Hematopoietic multipotent progenitor cell treated with erythropoietin and hydrocortisone succinate and interleukin-3 and kit ligand, for 6 days (in vitro differentiated cells): ENCODE measurements at regions not wholly inside any gene's neighbourhood (a gene's known extent, or its start where the extent isn't known, plus 50 kb on each side); places are given as distances from the start of the nearest gene placed in this dataset.

ENCODE experiments used
- DNase-seq: peaks from one replicate; pipeline ENCODE4 v3.0.0-alpha.2; 2015

GRCh38 chr3:23077126-23077525, 126.0 kb upstream of the UBE2E2 start:
- DNase-seq: no peak

- DNase-seq: no peak
These were observed 124.4 kb upstream of the UBE2E2 start for GRCh38 chr3:23078735-23079134.

- no peak for DNase-seq
These were observed 123.2 kb upstream of the UBE2E2 start for GRCh38 chr3:23079976-23080375.

- DNase-seq: no peak
These were observed 119.4 kb upstream of the UBE2E2 start for GRCh38 chr3:23083701-23084100.

- DNase-seq: no peak
These were observed 118.8 kb upstream of the UBE2E2 start for GRCh38 chr3:23084367-23084766.

GRCh38 chr3:23085261-23085660, 117.9 kb upstream of the UBE2E2 start:
- no peak for DNase-seq

GRCh38 chr3:23086331-23086730, 116.8 kb upstream of the UBE2E2 start:
- no peak for DNase-seq

GRCh38 chr3:23086831-23087230, 116.3 kb upstream of the UBE2E2 start:
- DNase-seq: no peak

- no peak for DNase-seq
These were observed 108.7 kb upstream of the UBE2E2 start for GRCh38 chr3:23094412-23094811.

- DNase-seq: no peak
These were observed 108.2 kb upstream of the UBE2E2 start for GRCh38 chr3:23094890-23095462.

- no peak for DNase-seq
These were observed 107.1 kb upstream of the UBE2E2 start for GRCh38 chr3:23096041-23096440.

GRCh38 chr3:23099021-23099420, 104.1 kb upstream of the UBE2E2 start:
- DNase-seq: no peak

GRCh38 chr3:23099677-23100076, 103.5 kb upstream of the UBE2E2 start:
- no peak for DNase-seq

GRCh38 chr3:23100106-23100505, 103.0 kb upstream of the UBE2E2 start:
- no peak for DNase-seq

- DNase-seq: no peak
These were observed 99.4 kb upstream of the UBE2E2 start for GRCh38 chr3:23103764-23104163.

GRCh38 chr3:23105048-23105447, 98.1 kb upstream of the UBE2E2 start:
- no peak for DNase-seq

GRCh38 chr3:23106666-23107065, 96.5 kb upstream of the UBE2E2 start:
- DNase-seq: no peak

GRCh38 chr3:23107221-23107620, 95.9 kb upstream of the UBE2E2 start:
- DNase-seq: no peak

GRCh38 chr3:23108451-23109057, 94.6 kb upstream of the UBE2E2 start:
- DNase-seq: peak; percentile 17

- DNase-seq: no peak
These were observed 91.8 kb upstream of the UBE2E2 start for GRCh38 chr3:23111286-23111685.

- DNase-seq: no peak
These were observed 91.3 kb upstream of the UBE2E2 start for GRCh38 chr3:23111797-23112196.

GRCh38 chr3:23112491-23112890, 90.6 kb upstream of the UBE2E2 start:
- DNase-seq: peak; percentile 4

- peak; percentile 69 for DNase-seq
These were observed 89.5 kb upstream of the UBE2E2 start for GRCh38 chr3:23113455-23114171.

- no peak for DNase-seq
These were observed 88.7 kb upstream of the UBE2E2 start for GRCh38 chr3:23114432-23114831.
